HG02678 (cell line): ENCODE measurements at regions not wholly inside any gene's neighbourhood (a gene's known extent, or its start where the extent isn't known, plus 50 kb on each side); places are given as distances from the start of the nearest gene placed in this dataset.

ENCODE experiments used
- ATAC-seq: cut with Tn5 transposase; IDR thresholded peaks from one replicate; pipeline ENCODE4 v1.9.1; 2021; ENCODE audit warnings: mild to moderate bottlenecking, moderate library complexity; ENCODE audit not compliant: unreplicated experiment

- ATAC-seq, result no peak
Measured at GRCh38 chr2:16466133-16466820, 199.4 kb downstream of the CYRIA start.

- no peak for ATAC-seq
Measured at GRCh38 chr2:16464641-16465040, 201.0 kb downstream of the CYRIA start.

- ATAC-seq, result no peak
Measured at GRCh38 chr2:16462958-16463357, 202.7 kb downstream of the CYRIA start.

- ATAC-seq, result no peak
Measured at GRCh38 chr2:16461672-16462071, 204.0 kb downstream of the CYRIA start.

GRCh38 chr2:16459606-16460005 is 206.0 kb downstream of the CYRIA start:
- ATAC-seq, result no peak

DNA sequence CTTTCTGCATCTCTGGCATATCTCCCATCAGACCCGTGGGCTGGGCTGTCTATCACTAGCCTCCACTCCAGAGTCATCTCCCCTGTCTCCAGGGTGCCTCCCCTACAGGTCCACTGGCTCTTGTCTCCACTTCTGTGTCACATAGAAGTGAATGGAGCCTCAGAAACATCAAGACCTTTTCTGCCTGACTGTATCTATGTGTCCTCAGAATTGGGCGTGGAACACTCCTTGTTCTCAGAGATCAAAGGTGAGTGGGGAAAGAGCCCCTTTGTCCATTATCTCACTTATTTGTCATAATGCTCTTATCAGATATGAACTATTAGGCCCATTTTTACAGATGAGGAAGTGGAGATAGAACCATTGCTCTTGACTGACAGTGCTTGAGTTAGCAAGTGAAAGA is 211.0 kb downstream of the CYRIA start:
- ATAC-seq, result no peak

GRCh38 chr2:16452123-16452522 is 213.5 kb downstream of the CYRIA start:
- no peak for ATAC-seq

DNA sequence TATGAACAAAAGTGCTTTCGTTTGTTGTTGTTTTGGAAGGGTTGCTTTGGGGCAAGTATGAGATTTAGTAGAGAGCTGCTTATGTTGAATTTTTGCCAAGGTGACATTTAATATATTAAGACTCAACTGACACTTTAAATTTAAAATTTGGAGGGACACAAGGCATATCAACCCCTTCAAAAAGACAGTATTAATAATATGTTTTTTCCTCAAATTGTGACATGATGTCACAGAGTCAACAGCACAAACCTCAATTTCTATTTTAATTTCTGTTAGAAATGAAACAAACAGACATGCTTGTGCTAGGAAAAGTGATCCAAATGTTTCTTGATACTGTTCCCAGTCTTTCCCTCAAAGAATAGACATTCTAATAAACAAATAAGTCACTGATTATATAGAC is 218.9 kb downstream of the CYRIA start:
- no peak for ATAC-seq

DNA sequence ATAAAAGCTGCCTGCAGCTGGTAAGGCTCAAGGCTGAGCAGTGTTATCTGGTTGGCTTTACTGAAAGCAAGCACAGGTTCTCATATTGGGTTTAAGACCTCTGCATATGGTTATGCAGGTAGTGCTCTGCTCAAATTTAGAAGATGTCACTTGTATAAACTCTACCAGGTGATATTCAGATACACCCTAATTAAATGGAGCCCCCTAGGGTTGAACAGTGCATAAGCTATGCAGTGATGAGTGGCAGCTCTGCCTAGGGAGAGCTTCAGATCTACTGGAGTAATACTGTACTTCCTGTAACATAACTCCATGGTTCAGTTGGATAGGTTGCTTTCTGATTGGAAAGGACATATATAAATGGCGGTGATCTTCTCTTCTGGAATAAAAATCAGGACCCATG is 222.7 kb downstream of the CYRIA start:
- no peak for ATAC-seq

- no peak for ATAC-seq
Measured at GRCh38 chr2:16441431-16441830, 224.2 kb downstream of the CYRIA start.

GRCh38 chr2:16440898-16441297 is 224.7 kb downstream of the CYRIA start:
- no peak for ATAC-seq

DNA sequence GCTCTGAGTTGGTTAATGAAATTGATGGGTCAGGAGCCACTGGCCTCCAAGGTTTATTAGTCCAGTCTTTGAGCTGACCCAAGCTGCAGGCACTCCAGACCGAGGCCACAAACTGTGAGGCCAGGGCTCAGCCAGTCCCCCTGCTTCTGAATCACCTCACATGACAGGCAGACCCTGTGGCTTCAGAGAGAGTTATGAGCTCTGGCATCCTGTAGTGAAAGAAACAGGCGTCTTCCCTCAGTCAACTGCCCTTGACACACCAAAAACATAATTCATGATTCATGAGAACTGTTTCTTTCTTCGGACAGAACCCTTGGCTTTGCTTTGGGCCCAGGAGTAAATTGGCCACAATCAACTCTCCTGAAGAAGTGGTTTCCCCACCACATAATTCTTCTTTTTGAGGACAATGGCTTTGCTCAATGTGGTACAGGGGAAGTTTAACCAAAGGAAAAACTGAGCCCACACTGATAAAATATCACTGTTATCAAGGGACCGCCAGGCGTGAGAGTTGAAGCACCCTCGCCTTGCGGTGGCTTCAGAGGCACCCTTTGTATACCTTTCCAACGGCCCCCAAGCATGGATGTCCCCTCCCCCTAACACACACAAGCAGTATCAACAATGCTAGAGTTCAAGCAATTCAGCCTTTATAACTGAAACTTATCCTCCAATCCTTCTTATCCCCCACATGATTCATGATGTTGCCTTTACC is 226.9 kb downstream of the CYRIA start:
- ATAC-seq, result no peak

DNA sequence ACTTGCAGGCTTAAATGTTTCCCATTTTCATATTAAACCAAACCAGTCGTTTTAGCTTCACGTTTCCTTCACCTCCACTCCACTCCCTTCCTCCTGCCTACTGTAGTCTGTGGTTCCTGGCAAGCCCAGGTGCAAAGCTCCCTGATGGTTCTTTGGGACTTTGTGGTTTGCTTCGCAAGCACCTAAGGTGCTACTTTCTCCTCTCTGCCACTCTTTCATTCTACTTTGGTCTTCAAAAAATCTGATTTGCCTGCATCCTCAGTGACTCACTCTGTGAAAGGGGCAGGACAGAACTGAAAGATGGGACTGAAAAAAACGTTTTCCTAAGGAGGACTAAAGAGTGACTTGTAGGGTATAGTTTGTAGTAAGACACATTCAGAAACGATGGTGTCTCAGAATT is 228.4 kb downstream of the CYRIA start:
- ATAC-seq, result no peak

GRCh38 chr2:16434393-16434792 is 231.2 kb downstream of the CYRIA start:
- no peak for ATAC-seq

GRCh38 chr2:16430846-16431245 is 234.8 kb downstream of the CYRIA start:
- no peak for ATAC-seq

DNA sequence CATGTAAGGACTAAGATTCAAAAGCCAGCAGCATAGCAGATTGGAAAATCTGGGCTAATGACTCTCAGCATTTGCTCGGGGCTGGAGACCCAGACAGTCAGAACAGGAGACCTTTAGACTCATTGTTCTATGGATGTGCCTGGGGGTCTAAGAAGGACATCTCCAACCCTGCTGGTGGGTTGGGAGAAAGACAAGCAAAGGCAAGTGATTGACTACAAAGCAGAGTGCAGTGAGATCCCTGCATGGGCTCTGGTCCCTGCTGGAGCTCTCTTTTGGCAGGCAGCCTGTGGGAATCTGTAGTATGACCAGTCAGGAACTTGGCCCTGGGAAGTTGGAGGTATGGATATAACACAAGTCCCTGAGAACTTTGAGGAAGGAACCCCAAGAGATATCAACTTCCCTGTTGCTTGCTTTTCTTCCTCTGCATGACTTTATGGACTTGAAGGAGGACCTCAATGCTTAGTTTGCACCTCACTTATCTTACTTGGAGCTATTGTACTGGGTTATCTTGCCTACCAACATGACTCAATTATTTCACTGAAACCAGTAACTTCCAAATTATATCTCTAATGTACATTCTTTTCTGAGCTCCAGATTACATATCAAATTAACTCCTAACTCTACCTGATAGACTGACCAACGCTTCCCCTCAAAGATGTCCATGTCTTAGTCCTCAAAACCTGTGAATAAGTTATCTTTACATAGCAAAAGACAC is 236.0 kb downstream of the CYRIA start:
- ATAC-seq, result no peak

DNA sequence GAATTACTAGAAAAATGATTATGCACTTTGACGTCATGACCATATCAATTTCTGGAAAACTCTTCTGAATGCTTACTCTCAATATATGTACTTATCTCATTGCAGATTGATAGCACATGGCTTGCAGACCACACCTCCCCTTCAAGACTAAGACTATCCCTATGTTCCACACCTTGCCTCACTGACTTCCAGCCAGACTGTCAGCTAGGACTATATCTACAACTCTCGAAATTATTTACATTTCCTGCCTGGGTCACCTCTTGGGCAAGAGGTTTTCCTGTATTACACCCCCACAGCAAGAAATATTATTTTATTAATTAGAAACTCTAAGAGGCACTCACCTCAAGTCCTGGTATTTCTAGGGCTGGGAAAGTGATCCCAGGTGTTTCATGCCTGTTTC is 236.6 kb downstream of the CYRIA start:
- ATAC-seq, result no peak

GRCh38 chr2:16425462-16426336 is 239.9 kb downstream of the CYRIA start:
- no peak for ATAC-seq

DNA sequence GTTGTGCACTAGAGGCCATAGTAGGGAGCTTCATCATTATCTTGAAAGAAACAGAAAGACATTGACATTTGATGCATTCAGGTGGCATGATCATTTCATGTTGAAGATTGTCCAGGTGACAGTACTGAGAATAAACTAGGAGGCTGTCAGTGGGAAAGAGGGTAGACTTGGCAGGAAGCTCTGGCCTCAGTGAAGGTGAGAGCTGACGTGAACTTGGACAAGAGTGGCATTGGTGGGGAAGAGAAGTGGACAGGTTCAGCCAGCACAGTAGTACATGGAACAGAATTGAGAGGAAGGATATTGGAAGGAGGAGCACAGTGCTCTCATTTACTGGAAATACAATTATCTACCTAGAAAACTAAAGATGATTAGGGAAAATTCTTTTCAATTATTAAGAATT is 245.2 kb downstream of the CYRIA start:
- no peak for ATAC-seq

DNA sequence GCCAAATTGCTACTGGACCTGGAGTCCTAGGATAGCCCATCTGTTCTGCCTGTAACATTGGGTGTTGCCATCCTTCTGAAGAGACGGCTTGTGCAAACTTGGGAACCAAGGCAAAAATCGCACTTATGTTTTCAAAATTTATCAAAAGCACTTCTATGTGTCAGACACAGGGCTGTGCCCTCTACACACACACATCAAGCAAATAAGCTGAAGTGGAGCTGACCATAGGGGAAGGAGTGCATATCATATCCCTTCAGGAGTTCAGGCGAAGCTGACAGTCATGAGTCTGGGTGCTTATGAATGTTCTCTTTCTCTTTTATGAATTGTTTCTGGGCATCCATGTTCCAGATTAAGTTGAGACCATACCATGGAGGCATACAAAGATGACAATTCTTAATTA is 247.9 kb downstream of the CYRIA start:
- ATAC-seq, result no peak

DNA sequence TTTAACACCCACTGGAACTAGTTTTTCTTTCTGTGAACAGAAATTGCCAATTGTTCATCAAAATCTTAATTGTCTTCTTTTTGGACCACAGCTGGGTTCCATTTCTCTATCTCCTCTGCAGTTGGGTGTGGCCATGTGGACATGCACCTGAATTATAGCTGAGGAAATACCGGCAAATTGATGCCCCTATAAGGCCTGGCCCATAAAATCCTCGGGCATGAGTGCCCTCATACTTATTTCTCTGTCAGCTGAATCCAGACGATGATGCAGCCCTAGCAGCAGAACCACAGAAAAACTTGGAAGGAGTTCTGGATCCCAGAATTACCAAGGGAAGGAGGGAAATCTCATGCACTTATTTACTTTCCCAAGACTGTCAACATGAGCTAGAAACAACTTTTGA is 249.0 kb downstream of the CYRIA start:
- no peak for ATAC-seq
